WI38 (cell line): ENCODE measurements at regions not wholly inside any gene's neighbourhood (a gene's known extent, or its start where the extent isn't known, plus 50 kb on each side); places are given as distances from the start of the nearest gene placed in this dataset.

ENCODE experiments used
- H3K4me3 ChIP-seq: 2 replicates; pipeline ENCODE4 v1.5.1; 2011; ENCODE audit warnings: low read depth, mild to moderate bottlenecking, control low read depth, low read length
- TF ChIP-seq, protein P1 (sequence below): IDR thresholded peaks from 2 replicates; pipeline ENCODE4 v1.5.1; 2012; ENCODE audit warnings: low read depth, mild to moderate bottlenecking, control low read depth, low read length

DNA sequence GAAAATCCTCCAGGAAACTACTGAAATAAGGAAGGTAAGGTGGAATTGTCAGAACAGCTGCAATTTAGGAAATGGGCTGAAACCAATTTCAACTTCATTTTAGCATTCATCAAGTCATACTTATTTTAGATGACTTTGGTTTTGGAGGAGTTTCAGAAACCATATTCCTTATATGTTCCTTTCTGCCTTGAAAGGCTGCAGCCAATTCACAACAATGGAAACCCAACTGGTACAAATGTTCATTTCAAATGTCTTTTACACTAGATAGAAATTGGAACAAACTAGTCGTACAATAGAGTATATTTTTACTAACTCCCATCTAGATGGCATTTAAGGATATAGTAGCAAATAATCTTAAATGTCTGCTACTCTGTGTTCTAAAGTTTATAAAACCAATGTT, 82.6 kb upstream of the ANKH start:
- no peak overlapping the region for H3K4me3 ChIP-seq
- TF ChIP-seq, protein P1, sequence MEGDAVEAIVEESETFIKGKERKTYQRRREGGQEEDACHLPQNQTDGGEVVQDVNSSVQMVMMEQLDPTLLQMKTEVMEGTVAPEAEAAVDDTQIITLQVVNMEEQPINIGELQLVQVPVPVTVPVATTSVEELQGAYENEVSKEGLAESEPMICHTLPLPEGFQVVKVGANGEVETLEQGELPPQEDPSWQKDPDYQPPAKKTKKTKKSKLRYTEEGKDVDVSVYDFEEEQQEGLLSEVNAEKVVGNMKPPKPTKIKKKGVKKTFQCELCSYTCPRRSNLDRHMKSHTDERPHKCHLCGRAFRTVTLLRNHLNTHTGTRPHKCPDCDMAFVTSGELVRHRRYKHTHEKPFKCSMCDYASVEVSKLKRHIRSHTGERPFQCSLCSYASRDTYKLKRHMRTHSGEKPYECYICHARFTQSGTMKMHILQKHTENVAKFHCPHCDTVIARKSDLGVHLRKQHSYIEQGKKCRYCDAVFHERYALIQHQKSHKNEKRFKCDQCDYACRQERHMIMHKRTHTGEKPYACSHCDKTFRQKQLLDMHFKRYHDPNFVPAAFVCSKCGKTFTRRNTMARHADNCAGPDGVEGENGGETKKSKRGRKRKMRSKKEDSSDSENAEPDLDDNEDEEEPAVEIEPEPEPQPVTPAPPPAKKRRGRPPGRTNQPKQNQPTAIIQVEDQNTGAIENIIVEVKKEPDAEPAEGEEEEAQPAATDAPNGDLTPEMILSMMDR = no peak

DNA sequence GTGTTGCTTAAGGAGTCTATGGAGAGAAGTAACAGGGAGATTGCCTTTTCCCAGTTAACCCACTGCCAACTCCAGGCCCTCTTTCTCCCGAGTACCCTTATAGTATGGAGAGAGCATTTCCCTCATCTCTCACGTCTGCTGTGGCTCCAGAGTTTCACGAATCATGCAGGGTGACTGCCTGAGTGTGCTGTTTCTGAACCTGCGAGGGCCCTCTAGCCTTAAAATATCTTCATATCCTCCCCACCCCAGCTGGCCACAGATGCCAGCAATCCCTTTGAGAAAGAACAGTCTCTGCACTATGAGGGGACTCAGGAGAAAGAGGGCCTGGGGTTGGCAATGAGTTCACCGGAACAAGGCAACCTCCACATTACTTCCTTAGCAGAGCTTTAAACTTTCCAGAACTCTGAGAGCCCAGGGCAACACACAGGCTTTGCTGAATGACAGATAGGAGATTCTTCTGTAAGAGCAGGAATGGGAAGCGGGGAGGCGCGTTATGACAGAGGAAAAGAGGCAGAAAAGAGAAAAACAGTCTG, 81.6 kb upstream of the ANKH start:
- H3K4me3 ChIP-seq = no peak overlapping the region
- TF ChIP-seq, protein P1 = no peak

DNA sequence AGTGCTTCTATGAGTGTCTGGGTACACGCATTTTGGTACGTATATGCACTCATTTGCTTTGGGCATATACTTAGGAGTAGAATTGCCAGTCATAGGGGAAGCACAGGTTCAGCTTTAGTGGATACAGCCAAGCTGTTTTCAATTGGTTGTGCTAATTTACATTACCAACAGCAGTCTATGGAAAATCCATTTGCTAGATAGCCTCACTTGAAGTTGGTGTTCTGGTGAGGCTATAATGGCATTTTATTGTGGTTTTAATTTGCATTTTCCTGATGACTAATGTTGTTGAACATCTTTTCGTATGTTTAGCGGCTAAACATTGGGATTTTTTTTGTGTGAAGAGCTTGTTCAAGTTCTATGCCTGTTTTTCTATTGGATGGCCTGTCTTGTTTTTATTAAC, 76.8 kb upstream of the ANKH start:
- H3K4me3 ChIP-seq = no peak overlapping the region
- TF ChIP-seq, protein P1 = no peak

DNA sequence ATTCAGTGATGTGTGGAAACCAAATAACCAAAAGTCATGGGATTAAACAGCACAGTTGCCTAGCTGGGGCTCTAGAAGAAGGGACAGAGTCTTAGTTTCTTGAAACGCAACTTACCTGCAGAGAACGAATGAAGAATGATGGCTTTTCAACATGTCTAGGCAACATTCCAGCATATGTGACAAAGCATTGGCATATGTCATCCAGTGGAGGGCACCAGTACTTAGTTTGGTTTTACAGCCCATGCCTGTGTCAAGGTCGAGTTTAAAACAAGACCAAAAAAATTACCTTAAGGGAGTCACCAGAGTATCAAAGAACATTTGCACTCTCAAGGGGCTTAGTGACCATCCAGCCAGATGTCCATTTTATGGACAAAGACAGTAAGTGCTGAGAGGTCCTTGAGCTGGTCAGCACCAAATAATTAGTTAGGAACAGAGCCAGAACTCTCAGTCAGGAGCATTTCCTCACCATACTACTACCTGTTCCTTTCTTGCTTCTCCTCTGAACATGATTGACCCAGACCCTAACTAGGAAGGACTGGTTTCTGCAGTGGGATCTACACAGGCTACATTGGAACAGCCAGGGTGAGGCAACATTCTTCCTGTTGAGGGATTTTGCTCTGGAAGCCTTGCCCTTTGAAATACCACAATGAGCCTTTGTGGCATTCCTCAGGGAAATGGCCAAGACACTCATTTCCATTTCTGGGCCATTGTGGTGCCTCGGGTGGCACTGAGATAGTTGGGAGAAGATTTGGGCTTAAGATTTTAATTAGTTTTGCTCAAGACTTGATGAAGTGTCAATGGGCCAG, 75.4 kb upstream of the ANKH start:
- TF ChIP-seq, protein P1 = peak; percentile 30; the same call in 1 of the 2 replicates

DNA sequence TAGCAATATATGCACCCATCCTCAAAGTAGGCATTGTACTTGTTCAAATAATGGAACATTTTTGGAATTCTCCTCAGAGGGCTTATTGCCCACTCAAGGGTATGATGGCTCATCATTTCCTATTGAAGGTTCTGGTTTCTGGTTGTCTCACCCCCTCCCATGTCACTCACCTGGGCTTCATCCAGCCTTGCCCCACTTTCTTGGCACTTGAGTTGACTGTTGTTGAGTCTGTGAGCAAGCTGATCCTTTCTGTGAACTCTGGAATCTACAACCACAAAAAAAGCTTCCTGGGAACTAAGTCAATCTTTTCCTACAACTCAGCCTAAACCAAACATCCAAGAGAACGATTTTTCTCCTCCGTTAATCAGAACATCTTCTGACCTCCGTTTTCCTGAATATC, 73.9 kb upstream of the ANKH start:
- TF ChIP-seq, protein P1 = no peak
- no peak overlapping the region for H3K4me3 ChIP-seq

More for the DNA sequence above, 75.4 kb upstream of the ANKH start:
- H3K4me3 ChIP-seq = no peak overlapping the region

DNA sequence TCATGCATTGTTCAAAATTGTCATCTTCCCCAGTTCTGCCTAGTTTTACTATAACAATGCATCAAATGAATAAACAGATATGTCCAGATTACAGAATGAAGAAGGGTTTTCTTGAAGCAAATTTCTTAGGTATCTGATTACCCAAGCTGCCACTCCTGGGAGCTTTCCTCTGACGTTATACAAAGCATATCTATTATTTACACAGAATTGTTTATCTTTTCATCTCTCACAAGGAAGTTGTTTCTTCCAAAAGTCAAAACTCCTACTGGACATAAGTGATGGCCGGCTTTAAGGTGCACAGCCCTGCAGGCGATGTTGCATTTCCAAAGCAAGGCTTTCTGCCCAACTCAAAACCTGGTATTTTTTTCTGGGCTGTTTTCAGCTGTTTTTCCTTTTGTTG, 73.4 kb upstream of the ANKH start:
- TF ChIP-seq, protein P1 = no peak
- no peak overlapping the region for H3K4me3 ChIP-seq

DNA sequence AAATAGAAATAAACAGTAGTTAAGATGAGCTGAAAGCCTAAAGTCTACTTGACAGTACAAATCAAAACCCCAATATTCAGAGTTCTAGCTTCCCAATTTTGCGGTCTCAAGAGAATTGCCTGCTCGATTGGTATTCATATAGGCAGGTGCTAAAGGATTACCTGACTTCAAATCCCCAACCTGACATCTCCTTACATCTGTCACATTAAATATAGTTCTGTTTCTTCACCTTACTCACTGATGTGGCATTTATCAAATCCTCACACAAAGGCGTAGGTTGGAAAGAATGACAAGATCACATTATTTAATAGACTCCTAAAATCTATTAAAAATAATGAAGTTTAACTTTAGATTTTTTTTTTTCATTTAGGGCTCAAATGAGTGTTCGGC, 72.8 kb upstream of the ANKH start:
- TF ChIP-seq, protein P1 = no peak
- H3K4me3 ChIP-seq = no peak overlapping the region
